GM19240 (cell line): ENCODE measurements at regions not wholly inside any gene's neighbourhood (a gene's known extent, or its start where the extent isn't known, plus 50 kb on each side); places are given as distances from the start of the nearest gene placed in this dataset.

Experiments
- DNase-seq: peaks from one replicate; pipeline ENCODE4 v3.0.0; 2011; ENCODE audit warnings: low spot score; ENCODE audit not compliant: insufficient read length

DNA sequence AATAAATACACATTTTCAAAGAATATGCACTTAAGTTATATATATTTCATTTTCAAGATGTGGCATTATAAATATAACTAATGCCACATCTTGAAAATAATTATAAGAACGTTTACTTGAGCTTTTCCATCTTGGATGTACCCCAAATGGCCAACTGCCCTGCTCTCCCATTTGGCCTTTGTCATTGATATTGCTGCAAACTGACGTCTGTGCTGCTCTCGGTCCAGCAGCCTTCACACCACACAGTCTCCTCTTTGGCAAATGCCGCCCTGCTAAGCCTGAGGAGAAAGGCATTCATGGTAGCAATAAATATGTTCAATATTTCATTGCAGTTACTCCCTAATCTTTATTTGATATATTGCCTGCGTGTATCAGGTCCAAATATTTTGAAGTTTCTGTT lies 384.6 kb upstream of the ADARB2 start:
- no peak for DNase-seq

GRCh38 chr10:2121315-2121714 lies 384.0 kb upstream of the ADARB2 start:
- DNase-seq, result no peak

GRCh38 chr10:2120746-2121145 lies 383.4 kb upstream of the ADARB2 start:
- no peak for DNase-seq

GRCh38 chr10:2119316-2119715 lies 382.0 kb upstream of the ADARB2 start:
- DNase-seq, result no peak

DNA sequence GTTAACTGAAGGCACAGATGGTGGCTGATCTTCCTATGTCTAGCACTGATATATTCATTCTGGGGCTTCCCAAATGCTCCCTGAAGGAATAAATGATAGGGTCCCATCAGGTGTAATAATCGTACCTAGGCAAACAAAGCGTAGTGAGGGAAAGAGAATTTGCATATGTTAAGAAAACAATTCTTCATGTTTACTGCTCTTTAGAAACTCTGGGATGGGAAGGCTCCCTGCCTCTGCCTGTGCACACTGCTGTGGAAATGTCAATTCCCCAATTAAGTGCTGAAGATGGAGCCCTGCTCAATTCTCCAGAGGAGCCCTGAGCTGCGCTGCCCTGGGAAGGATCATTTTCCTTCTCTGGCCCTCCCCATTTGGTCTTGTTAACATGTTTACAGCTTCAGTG lies 380.9 kb upstream of the ADARB2 start:
- DNase-seq, result no peak

- no peak for DNase-seq
Observed at GRCh38 chr10:2117641-2118040, 380.3 kb upstream of the ADARB2 start.

DNA sequence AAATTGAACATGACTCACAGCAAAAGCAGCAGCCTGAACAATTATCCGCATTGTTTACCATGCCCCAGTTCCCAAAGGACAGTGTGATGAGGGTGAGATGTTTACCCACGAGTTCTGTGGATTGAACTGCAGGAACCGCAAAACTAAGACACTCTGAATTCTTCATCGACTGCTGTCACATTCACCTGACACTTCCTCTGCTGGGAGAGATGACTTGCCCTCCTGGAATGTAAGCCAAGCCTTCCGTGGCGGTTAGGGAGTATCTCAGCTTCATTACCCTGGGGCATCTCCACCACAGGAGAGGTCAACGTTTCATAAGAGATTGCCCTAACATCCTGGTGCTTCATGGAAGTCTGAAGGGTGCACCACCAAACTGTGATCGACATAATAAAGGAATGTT lies 374.6 kb upstream of the ADARB2 start:
- DNase-seq, result no peak

DNA sequence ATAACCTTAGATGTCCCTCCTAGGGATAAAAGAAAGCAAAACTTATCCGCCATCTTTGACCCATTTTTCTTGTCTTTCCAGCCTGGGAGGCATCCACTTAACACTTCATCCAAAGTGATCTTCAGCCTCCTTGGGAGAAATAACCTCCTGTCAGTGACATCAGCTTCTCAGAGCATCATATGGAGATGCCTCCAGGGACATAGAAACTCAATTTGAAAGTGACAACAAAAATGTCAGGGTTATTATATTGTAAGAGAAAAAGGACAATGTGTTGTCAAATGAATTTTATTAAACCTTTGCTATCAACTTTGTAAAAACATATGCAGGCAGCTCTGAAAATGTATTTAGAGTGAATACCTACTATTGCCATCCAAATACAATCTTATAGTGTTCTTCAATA lies 371.2 kb upstream of the ADARB2 start:
- DNase-seq, result no peak

GRCh38 chr10:2106641-2107040 lies 369.3 kb upstream of the ADARB2 start:
- DNase-seq, result no peak

DNA sequence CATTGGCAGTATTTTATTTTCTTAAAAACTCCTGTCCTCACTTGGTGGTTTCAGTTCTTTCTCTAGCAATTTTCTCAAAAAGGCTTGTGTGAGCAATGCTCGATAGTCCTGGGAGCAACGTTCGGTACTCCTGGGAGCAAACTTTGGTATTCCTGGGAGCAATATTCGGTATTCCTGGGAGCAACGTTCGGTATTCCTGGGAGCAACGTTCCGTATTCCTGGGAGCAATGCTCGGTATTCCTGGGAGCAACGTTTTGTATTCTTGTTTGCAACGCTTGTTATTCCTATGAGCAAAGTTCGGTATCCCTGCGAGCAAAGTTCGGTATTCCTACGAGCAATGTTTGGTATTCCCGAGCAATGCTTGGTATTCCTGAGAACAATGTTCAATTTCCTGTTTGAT lies 362.0 kb upstream of the ADARB2 start:
- no peak for DNase-seq

DNA sequence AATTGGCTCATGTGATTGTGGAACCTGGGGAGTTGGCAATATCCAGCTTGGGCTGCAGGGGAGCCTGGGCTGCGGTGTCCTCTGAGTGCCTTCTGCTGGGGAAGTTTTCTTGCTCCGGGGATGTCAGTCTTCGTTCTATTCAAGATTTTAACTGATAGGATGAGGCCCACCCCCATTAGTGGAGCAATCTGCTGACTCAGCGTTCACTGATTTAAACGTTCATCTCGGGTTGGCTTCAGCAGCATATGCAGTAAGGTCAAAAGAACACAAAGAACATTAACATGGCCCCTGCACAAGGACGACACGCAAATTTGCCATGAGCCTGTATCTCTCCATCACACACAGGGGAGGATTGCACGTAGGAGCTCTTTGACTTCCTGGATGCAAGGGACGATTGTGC lies 360.6 kb upstream of the ADARB2 start:
- DNase-seq, result no peak

- no peak for DNase-seq
Observed at GRCh38 chr10:2094171-2094570, 356.8 kb upstream of the ADARB2 start.

DNA sequence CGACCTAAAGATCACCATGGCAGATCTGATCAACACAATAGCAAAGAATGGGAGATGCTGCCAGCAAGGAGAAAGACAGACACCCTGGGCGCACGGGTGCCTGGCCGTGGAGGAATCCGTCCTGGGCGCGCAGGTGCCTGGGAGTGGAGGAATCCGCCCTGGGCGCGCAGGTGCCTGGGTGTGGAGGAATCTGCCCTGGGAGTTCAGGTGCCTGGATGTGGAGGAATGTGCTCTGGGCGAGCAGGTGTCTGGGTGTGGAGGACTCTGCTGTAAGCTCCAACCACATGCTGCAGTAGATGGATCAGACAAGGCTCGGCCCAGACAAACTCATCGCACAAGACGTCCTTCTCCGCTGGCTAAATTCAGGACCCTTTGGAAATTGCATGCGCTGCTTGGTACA lies 346.3 kb upstream of the ADARB2 start:
- DNase-seq, result no peak

GRCh38 chr10:2081501-2081900 lies 344.2 kb upstream of the ADARB2 start:
- no peak for DNase-seq

DNA sequence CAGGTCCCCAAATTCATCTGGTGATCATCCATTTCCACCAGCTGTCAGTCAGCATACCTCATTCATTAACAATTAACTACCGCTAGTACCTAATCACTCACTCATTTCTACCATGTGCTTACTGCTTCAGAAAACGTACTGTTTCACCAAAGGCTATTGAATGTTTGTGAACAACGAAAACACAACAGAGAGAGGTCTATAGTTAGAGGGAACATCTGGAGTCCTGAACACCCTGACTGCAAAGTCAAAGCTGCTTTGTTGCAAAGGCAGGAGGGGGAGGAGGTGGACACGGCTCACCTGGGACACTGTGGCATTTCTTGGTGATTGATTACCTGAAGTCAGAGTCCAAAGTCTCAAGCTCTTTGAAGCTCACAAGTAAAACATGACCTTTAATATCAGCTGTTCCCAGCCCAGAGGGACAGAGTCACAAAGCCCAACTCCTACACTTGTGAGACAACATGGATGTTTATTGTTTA lies 342.3 kb upstream of the ADARB2 start:
- no peak for DNase-seq

DNA sequence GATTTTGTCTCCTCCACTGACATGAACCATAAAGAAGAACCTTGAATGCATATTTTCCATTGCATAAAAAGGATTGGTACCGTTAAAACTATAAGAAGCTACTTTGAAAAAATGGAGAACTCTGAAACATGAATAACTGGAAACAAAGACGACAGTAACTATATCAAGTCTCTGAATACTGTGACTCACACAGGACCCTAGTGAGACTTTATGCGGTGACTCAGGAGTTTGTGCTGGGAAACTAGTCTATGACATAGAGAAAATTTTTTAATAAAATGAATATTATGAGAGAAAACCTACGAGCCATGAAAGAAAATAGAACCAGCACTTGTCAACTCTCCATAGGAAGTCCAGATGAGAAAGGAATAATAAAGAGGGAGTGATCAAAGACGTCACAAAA lies 339.9 kb upstream of the ADARB2 start:
- no peak for DNase-seq

- DNase-seq, result no peak
Observed at GRCh38 chr10:2076528-2076927, 339.2 kb upstream of the ADARB2 start.

GRCh38 chr10:2067015-2067414 lies 329.7 kb upstream of the ADARB2 start:
- DNase-seq, result no peak

- DNase-seq, result no peak
Observed at GRCh38 chr10:2054728-2055127, 317.4 kb upstream of the ADARB2 start.

- DNase-seq, result no peak
Observed at GRCh38 chr10:2053805-2054204, 316.5 kb upstream of the ADARB2 start.

DNA sequence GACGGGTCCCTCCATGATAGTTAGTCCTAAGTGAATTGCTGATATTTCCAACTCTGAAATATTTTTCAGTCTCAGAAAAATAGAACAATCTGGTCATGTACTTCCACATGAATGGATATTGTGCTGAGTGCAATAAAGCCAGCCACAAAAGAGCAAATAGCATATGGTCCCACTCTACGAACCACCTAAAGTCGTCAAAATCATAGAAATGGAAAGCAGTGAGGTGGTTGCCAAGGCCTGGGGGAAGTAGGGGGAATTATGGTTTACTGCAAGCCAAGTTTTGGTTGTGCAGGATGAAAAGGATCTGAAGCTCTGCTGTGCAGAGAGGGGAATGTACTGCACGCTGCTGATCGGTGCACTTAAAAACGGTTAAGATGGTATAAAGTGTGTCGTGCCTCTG lies 313.8 kb upstream of the ADARB2 start:
- DNase-seq, result no peak

GRCh38 chr10:2049560-2049959 lies 312.2 kb upstream of the ADARB2 start:
- DNase-seq, result no peak

DNA sequence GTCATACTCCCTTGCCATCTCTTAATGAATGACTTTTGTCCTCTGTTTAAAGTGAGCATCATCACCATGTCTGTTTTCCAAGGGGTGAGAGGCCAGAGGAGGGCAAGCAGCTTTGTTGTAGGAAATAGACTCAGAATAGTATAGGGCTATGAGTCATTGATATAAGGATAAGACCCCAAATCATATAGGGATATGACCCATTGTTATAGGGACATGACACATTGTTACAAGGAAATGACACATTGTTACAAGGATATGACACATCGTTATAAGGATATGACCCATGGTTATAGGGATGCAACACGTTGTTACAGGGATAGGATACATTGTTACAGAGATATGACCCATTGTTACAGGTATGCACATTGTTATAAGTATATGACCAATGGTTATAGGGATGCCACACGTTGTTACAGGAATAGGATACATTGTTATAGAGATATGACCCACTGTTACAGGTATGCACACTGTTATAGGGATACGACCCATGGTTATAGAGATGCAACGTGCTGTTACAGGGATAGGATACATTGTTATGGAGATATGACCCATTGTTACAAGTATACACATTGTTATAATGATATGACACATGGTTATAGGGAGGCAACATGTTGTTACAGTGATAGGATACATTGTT lies 311.1 kb upstream of the ADARB2 start:
- DNase-seq, result no peak

GRCh38 chr10:2047679-2048078 lies 310.4 kb upstream of the ADARB2 start:
- DNase-seq, result no peak
